ENCODE measurements at regions not wholly inside any gene's neighbourhood (a gene's known extent, or its start where the extent isn't known, plus 50 kb on each side); places are given as distances from the start of the nearest gene placed in this dataset.

GRCh38 chr3:124552224-124552623 is 178.0 kb upstream of the UMPS start (continued):
- TF ChIP-seq HNF1A (IDR thresholded peaks at IDR 0.05; ENCODE audit: low read depth): no peak
- peak; percentile 29; the same call in 1 of the 2 replicates for TF ChIP-seq HNF1A (CRISPR knock-in tag; IDR thresholded peaks at IDR 0.05; ENCODE audit: borderline replicate concordance)
- peak; percentile 91 for TF ChIP-seq HHEX (CRISPR knock-in tag; IDR thresholded peaks at IDR 0.05)
- peak; percentile 96 for TF ChIP-seq HMG20B (CRISPR knock-in tag; conservative IDR thresholded peaks at IDR 0.05)
- TF ChIP-seq CREBL2 (CRISPR knock-in tag; IDR thresholded peaks at IDR 0.05; ENCODE audit: borderline replicate concordance): no peak
- no peak for TF ChIP-seq TCF7L2 (IDR thresholded peaks at IDR 0.05; ENCODE audit: low read depth, low read length)
- TF ChIP-seq ATF4 (CRISPR knock-in tag; IDR thresholded peaks at IDR 0.05): peak in 1 of 2 experiments; percentile 57; a peak in 1 of 4 replicates
- TF ChIP-seq ESRRA (CRISPR knock-in tag; IDR thresholded peaks at IDR 0.05; ENCODE audit: low read depth): no peak
- peak; percentile 66; the same call in 1 of the 2 replicates for TF ChIP-seq HIC2 (CRISPR knock-in tag; IDR thresholded peaks at IDR 0.05; ENCODE audit: low read depth)
- TF ChIP-seq ZBED4 (CRISPR knock-in tag; IDR thresholded peaks at IDR 0.05; ENCODE audit: borderline replicate concordance): peak; percentile 29; the same call in 1 of the 2 replicates
- peak; percentile 67; the same call in 1 of the 2 replicates for TF ChIP-seq ZNF503 (CRISPR knock-in tag; IDR thresholded peaks at IDR 0.05)

All from HepG2 (cell line).